BLaER1 (cell line): ENCODE measurements at regions not wholly inside any gene's neighbourhood (a gene's known extent, or its start where the extent isn't known, plus 50 kb on each side); places are given as distances from the start of the nearest gene placed in this dataset.
A peak's percentile ranks its signal among the peaks of the same experiment; 100 is the strongest.

Experiments
- H3K27ac ChIP-seq: shearing (Covaris generic); formaldehyde crosslinking; 2 replicates; pipeline ENCODE4 v1.8.1; 2022
- H3K27me3 ChIP-seq: shearing (Covaris generic); formaldehyde crosslinking; 2 replicates; pipeline ENCODE4 v1.8.1; 2022
- H3K36me3 ChIP-seq: shearing (Covaris generic); formaldehyde crosslinking; 2 replicates; pipeline ENCODE4 v1.8.1; 2022
- H3K4me1 ChIP-seq: shearing (Covaris generic); formaldehyde crosslinking; 2 replicates; pipeline ENCODE4 v1.8.1; 2022
- H3K4me2 ChIP-seq: shearing (Covaris generic); formaldehyde crosslinking; 2 replicates; pipeline ENCODE4 v1.8.1; 2022
- H3K4me3 ChIP-seq: shearing (Covaris generic); formaldehyde crosslinking; 2 replicates; pipeline ENCODE4 v1.8.1; 2022
- H3K9ac ChIP-seq: shearing (Covaris generic); formaldehyde crosslinking; 2 replicates; pipeline ENCODE4 v1.8.1; 2022
- H3K9me3 ChIP-seq: shearing (Covaris generic); formaldehyde crosslinking; 2 replicates; pipeline ENCODE4 v1.8.1; 2022
- H4K20me1 ChIP-seq: shearing (Covaris generic); formaldehyde crosslinking; 2 replicates; pipeline ENCODE4 v1.8.1; 2022
- Cebpa-rat ChIP-seq: shearing (Covaris generic); IDR thresholded peaks from 2 replicates; pipeline ENCODE4 v1.8.1; 2022

DNA sequence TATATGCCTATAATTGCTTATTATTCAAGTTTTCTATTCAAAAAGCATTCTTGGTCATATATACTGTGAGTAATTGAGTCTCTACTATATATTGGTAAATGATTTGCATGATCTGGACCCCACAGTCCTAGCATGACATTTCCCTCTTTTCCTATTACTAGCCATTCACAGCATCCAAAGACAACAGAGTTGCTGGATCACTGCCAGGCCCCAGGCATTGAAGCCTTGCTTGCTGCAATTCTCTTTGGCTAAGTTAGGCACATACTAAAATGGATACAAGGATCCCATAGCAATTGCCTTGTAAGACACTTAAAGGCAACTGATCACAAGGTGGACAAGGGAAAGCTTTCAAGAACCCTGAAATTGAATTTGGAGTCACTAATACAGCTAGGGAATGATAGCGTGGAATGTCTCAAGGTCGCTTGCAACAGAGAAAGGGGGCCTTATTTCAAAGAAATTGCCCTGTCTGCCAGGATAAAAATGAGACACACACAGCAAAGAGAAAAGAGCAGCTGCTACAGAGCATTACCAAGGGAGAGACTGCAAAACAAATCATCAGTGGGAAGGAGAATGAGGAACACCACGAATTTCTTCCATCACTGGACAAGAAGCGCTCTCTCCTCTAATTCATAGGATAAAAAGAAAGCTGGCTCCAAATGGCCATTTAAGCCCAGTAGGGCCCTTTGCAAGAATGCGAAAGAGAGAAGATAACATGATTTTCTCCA, 77.1 kb upstream of the EPHA4 start:
- TF ChIP-seq Cebpa-rat: no peak
- Histone ChIP-seq H3K9me3 (peaks cover 15% of the 10 kb centered on the region), H3K4me1 (no peaks in the 10 kb centered on the region), H3K27ac (no peak overlapping the region), H3K27me3 (no peaks in the 10 kb centered on the region), H3K9ac (no peak overlapping the region), H4K20me1 (no peaks in the 10 kb centered on the region), H3K36me3 (no peaks in the 10 kb centered on the region), H3K4me2 (no peak overlapping the region), H3K4me3 (no peak overlapping the region)

GRCh38 chr2:221642447-221642846, 70.3 kb upstream of the EPHA4 start:
- H3K4me2 ChIP-seq: no peak overlapping the region
- no peaks in the 10 kb centered on the region for H3K36me3 ChIP-seq
- no peak for TF ChIP-seq Cebpa-rat
- no peak overlapping the region for H3K4me3 ChIP-seq
- no peaks in the 10 kb centered on the region for H3K27me3 ChIP-seq
- peaks cover 14% of the 10 kb centered on the region for H3K4me1 ChIP-seq
- H3K27ac ChIP-seq: no peak overlapping the region
- H3K9me3 ChIP-seq: peaks cover 18% of the 10 kb centered on the region
- no peaks in the 10 kb centered on the region for H4K20me1 ChIP-seq
- no peak overlapping the region for H3K9ac ChIP-seq

DNA sequence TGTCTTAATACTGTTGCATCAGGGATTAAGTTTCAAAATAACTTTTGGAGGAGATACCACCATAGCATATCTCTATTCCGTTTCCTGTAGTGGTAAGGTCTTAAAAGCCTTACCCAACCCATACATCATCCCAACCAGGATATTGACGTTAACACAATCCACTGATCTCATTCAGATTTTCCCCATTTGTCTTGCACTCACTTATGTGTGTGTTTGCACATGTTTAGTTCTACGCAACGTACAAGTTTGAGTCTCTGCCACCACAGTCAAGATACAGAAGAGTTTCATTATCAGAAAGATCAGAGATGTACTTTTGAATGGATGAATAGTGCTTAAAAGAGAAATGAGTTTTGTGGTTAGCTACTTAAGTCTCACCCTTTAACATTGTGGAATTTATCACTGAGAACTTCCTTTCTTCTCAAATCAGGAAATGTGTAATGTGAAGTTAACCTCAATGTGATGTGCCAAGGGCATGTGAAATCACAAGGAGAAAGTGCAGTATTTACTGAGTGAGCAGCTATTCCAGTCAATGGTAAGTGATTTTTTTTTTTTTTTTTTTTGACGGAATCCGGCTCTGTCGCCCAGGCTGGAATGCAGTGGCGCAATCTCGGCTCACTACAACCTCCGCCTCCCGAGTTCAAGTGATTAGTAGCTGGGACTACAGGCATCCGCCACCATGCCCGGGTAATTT, 69.2 kb upstream of the EPHA4 start:
- Histone ChIP-seq H3K36me3 (no peaks in the 10 kb centered on the region), H3K9me3 (peaks cover 16% of the 10 kb centered on the region), H3K9ac (no peak overlapping the region), H3K4me3 (no peak overlapping the region), H3K4me2 (peak overlapping the region; percentile 11), H3K27me3 (no peaks in the 10 kb centered on the region), H3K4me1 (peaks cover 14% of the 10 kb centered on the region), H4K20me1 (no peaks in the 10 kb centered on the region), H3K27ac (no peak overlapping the region)
- TF ChIP-seq Cebpa-rat: no peak

DNA sequence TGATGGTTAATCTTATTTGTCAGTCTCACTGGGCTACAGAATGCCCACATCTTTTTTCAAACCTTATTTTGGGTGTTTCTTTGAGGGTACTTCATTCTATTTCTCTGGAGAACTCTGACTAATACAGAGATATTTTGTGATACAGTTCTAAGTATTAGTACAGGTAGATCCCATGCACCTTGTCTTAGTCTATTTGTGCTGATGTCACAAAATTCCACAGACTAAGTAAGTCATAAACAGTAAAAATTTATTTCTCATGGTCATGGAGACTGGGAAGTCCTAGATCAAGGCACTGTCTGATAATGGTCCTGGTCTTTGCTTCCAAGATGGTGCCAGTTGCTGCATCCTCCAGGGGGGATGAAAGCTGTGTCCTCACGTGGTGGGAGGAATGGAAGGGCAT, 68.6 kb upstream of the EPHA4 start:
- Histone ChIP-seq H3K4me1 (peaks cover 14% of the 10 kb centered on the region), H3K9me3 (peaks cover 16% of the 10 kb centered on the region), H3K4me2 (peak overlapping the region; percentile 11), H4K20me1 (no peaks in the 10 kb centered on the region), H3K36me3 (no peaks in the 10 kb centered on the region), H3K27ac (no peak overlapping the region), H3K4me3 (no peak overlapping the region), H3K27me3 (no peaks in the 10 kb centered on the region), H3K9ac (no peak overlapping the region)
- TF ChIP-seq Cebpa-rat: no peak

DNA sequence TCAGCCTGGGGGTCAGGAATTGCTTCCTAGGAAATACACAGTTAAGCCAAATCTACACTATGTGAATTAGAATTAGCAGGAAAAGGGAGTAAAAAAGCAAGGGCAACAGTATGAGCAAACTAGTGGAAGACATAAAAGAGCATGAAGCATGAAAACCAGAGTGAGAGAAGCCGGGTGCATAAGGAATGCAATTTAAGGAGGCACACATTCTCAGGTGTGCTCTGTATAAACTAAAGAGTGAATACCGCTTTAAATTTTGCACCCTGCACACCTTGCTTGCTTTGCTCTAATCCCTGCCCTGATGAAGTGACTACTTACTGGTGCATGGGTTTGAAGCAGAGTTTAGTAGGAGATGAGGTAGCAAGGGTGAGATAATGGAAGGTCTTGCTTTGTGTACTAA, 65.7 kb upstream of the EPHA4 start:
- Histone ChIP-seq H3K9ac (no peak overlapping the region), H3K36me3 (no peaks in the 10 kb centered on the region), H3K4me2 (no peak overlapping the region), H3K27me3 (no peaks in the 10 kb centered on the region), H3K27ac (no peak overlapping the region), H3K4me1 (peaks cover 14% of the 10 kb centered on the region), H4K20me1 (no peaks in the 10 kb centered on the region), H3K9me3 (0 out of 2 replicates have a peak, but pooled peaks cover 4% of the 10 kb centered on the region), H3K4me3 (no peak overlapping the region)
- no peak for TF ChIP-seq Cebpa-rat

- no peaks in the 10 kb centered on the region for H3K36me3 ChIP-seq
- H3K27me3 ChIP-seq: no peaks in the 10 kb centered on the region
- no peaks in the 10 kb centered on the region for H3K9me3 ChIP-seq
- H3K4me2 ChIP-seq: no peak overlapping the region
- H4K20me1 ChIP-seq: no peaks in the 10 kb centered on the region
- H3K4me3 ChIP-seq: no peak overlapping the region
- peaks cover 3% of the 10 kb centered on the region for H3K4me1 ChIP-seq
- H3K27ac ChIP-seq: no peak overlapping the region
- no peak overlapping the region for H3K9ac ChIP-seq
- TF ChIP-seq Cebpa-rat: no peak
Observed at GRCh38 chr2:221635949-221636348, 63.8 kb upstream of the EPHA4 start.

DNA sequence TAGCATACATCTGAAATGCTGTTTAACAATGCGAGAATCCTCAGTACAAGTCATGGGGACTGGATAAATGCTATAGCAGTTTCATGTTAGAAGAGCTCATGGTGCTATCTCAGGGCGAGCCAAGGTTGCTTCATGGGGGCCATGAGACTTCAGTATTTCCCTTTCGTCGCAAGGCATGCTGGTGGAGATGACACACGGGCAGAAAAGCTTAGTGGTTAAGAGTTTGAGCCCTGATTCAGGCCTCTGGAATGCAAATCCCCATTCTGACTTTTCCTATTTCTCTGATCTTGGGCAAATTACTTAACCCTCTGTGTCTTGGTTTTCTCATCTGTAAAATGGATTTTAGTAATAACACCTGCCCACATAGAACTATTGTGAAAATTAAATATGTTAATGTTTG, 57.4 kb upstream of the EPHA4 start:
- Histone ChIP-seq H3K9ac (no peak overlapping the region), H4K20me1 (no peaks in the 10 kb centered on the region), H3K9me3 (no peaks in the 10 kb centered on the region), H3K4me2 (no peak overlapping the region), H3K27ac (no peak overlapping the region), H3K4me3 (no peak overlapping the region), H3K27me3 (no peaks in the 10 kb centered on the region), H3K4me1 (no peaks in the 10 kb centered on the region), H3K36me3 (no peaks in the 10 kb centered on the region)
- no peak for TF ChIP-seq Cebpa-rat

DNA sequence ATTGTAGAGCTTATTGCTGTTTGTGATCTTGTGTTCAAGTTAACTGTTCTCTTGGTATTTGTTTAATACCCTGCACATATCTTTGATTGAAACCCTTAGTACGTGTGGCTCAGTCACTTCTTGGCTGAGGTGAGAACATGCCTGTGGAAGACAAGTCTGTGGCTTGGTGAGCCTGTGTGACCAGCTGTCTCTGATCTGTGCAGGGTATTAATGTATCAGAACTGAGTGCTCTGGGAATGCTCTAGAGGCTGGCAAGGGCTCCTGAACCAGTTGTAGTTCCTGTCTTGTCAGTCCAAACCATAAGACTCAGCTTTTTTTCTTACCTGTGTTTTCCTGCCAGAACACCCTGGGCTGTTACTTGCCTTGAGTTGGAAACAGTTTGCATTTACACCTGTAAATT, 52.4 kb upstream of the EPHA4 start:
- Histone ChIP-seq H3K4me1 (0 out of 2 replicates have a peak, but pooled peaks cover 5% of the 10 kb centered on the region), H3K4me2 (no peak overlapping the region), H4K20me1 (no peaks in the 10 kb centered on the region), H3K4me3 (no peak overlapping the region), H3K27me3 (no peaks in the 10 kb centered on the region), H3K9ac (no peak overlapping the region), H3K9me3 (no peaks in the 10 kb centered on the region), H3K27ac (no peak overlapping the region), H3K36me3 (no peaks in the 10 kb centered on the region)
- no peak for TF ChIP-seq Cebpa-rat
